ENCODE measurements at regions not wholly inside any gene's neighbourhood (a gene's known extent, or its start where the extent isn't known, plus 50 kb on each side); places are given as distances from the start of the nearest gene placed in this dataset.

- no peak for DNase-seq
Observed at GRCh38 chr6:104183816-104184435, 675.8 kb downstream of the HACE1 start.

- DNase-seq, result peak; percentile 39
Observed at GRCh38 chr6:104182811-104183210, 676.9 kb downstream of the HACE1 start.

- no peak for DNase-seq
Observed at GRCh38 chr6:104173668-104174067, 686.1 kb downstream of the HACE1 start.

GRCh38 chr6:104170401-104170800 lies 689.3 kb downstream of the HACE1 start:
- peak; percentile 5 for DNase-seq

- DNase-seq, result no peak
Observed at GRCh38 chr6:104166055-104166668, 693.6 kb downstream of the HACE1 start.

- peak; percentile 74 for DNase-seq
Observed at GRCh38 chr6:104162036-104162669, 697.6 kb downstream of the HACE1 start.

- DNase-seq, result no peak
Observed at GRCh38 chr6:104159045-104159618, 700.6 kb downstream of the HACE1 start.

- no peak for DNase-seq
Observed at GRCh38 chr6:104143757-104144156, 716.0 kb downstream of the HACE1 start.

- DNase-seq, result no peak
Observed at GRCh38 chr6:104134876-104135275, 724.8 kb downstream of the HACE1 start.

GRCh38 chr6:104130343-104130742 lies 729.4 kb downstream of the HACE1 start:
- DNase-seq, result no peak

- DNase-seq, result peak; percentile 34
Observed at GRCh38 chr6:104126315-104127005, 733.3 kb downstream of the HACE1 start.

- DNase-seq, result no peak
Observed at GRCh38 chr6:104123227-104123626, 736.5 kb downstream of the HACE1 start.

GRCh38 chr6:104118274-104118673 lies 741.4 kb downstream of the HACE1 start:
- peak; percentile 86 for DNase-seq

GRCh38 chr6:104109806-104110205 lies 749.9 kb downstream of the HACE1 start:
- no peak for DNase-seq

GRCh38 chr6:104108634-104109033 lies 751.1 kb downstream of the HACE1 start:
- DNase-seq, result no peak

- no peak for DNase-seq
Observed at GRCh38 chr6:104095661-104096416, 763.9 kb downstream of the HACE1 start.

GRCh38 chr6:104087765-104088164 lies 772.0 kb downstream of the HACE1 start:
- no peak for DNase-seq

GRCh38 chr6:104068281-104068680 lies 791.4 kb downstream of the HACE1 start:
- no peak for DNase-seq

GRCh38 chr6:104064876-104065275 lies 794.8 kb downstream of the HACE1 start:
- DNase-seq, result no peak

- DNase-seq, result no peak
Observed at GRCh38 chr6:104050455-104050854, 809.3 kb downstream of the HACE1 start.

- DNase-seq, result no peak
Observed at GRCh38 chr6:104046426-104046825, 813.3 kb downstream of the HACE1 start.

GRCh38 chr6:104031346-104031745 lies 828.4 kb downstream of the HACE1 start:
- no peak for DNase-seq

Data from fibroblast of skin of scalp (primary cell).